ENCODE measurements at regions not wholly inside any gene's neighbourhood (a gene's known extent, or its start where the extent isn't known, plus 50 kb on each side); places are given as distances from the start of the nearest gene placed in this dataset.

DNA sequence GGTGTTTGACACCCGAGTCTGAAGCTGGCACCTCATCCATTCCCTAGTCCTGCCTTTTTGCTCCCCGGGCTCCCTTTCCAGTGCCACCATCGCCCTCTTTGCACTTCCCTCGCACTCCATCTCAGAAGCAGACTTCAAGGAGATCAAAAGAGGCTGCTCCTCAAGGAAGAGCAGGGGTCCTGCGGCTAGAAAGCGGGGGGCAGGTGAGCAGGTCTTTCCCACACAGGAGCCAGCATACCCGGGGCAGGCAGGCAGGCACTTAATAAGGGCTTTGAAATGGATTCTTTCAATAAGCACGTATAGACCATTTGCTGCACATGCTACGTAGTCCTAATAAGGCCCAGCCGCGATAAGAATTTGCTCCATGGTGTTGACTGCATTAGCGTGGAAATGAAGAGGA, 125.9 kb upstream of the PROX1 start:
- no peak overlapping the region for H3K4me3 Mint-ChIP-seq (ENCODE audit: low read depth)
- no peak overlapping the region for H3K27ac Mint-ChIP-seq
- TF ChIP-seq, protein P1, sequence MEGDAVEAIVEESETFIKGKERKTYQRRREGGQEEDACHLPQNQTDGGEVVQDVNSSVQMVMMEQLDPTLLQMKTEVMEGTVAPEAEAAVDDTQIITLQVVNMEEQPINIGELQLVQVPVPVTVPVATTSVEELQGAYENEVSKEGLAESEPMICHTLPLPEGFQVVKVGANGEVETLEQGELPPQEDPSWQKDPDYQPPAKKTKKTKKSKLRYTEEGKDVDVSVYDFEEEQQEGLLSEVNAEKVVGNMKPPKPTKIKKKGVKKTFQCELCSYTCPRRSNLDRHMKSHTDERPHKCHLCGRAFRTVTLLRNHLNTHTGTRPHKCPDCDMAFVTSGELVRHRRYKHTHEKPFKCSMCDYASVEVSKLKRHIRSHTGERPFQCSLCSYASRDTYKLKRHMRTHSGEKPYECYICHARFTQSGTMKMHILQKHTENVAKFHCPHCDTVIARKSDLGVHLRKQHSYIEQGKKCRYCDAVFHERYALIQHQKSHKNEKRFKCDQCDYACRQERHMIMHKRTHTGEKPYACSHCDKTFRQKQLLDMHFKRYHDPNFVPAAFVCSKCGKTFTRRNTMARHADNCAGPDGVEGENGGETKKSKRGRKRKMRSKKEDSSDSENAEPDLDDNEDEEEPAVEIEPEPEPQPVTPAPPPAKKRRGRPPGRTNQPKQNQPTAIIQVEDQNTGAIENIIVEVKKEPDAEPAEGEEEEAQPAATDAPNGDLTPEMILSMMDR (IDR thresholded peaks at IDR 0.05; ENCODE audit: unreplicated experiment): no peak
- H3K4me1 Mint-ChIP-seq (ENCODE audit: low read depth): peaks cover 1% of the 10 kb centered on the region
- H3K36me3 Mint-ChIP-seq (ENCODE audit: insufficient read depth): no peaks in the 10 kb centered on the region
- DNase-seq (ENCODE audit: low spot score, unreplicated experiment): no peak
- no peaks in the 10 kb centered on the region for H3K9me3 Mint-ChIP-seq (ENCODE audit: low read depth)
- no peaks in the 10 kb centered on the region for H3K27me3 Mint-ChIP-seq

DNA sequence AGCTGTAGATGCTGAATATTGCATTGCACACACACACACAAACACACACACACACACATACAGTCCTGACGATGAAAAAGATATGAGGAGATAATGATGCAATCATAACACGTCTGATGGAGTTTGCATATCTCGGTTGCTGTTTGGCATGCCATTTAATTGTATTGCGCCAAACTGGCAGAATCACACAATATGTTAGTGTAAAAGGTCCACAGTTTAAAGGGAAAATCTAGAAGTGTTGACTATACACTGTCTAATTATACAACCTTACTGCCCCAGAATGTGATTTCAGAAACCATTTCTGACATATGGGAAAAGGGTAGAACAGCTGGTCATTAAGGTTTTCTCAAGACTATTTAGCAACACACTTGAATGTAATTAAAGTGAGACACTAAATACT, 123.7 kb upstream of the PROX1 start:
- DNase-seq (ENCODE audit: low spot score, unreplicated experiment): no peak
- Mint-ChIP-seq H3K4me1 (ENCODE audit: low read depth) (peaks cover 1% of the 10 kb centered on the region), H3K4me3 (ENCODE audit: low read depth) (no peak overlapping the region), H3K9me3 (ENCODE audit: low read depth) (no peaks in the 10 kb centered on the region), H3K27me3 (no peaks in the 10 kb centered on the region), H3K27ac (no peak overlapping the region), H3K36me3 (ENCODE audit: insufficient read depth) (no peaks in the 10 kb centered on the region)
- TF ChIP-seq, protein P1 (IDR thresholded peaks at IDR 0.05; ENCODE audit: unreplicated experiment): no peak

- no peak overlapping the region for H3K4me3 Mint-ChIP-seq (ENCODE audit: low read depth)
- DNase-seq (ENCODE audit: low spot score, unreplicated experiment): no peak
- H3K4me1 Mint-ChIP-seq (ENCODE audit: low read depth): peaks cover 1% of the 10 kb centered on the region
- TF ChIP-seq, protein P1 (IDR thresholded peaks at IDR 0.05; ENCODE audit: unreplicated experiment): no peak
- H3K9me3 Mint-ChIP-seq (ENCODE audit: low read depth): no peaks in the 10 kb centered on the region
- H3K36me3 Mint-ChIP-seq (ENCODE audit: insufficient read depth): no peaks in the 10 kb centered on the region
- no peak overlapping the region for H3K27ac Mint-ChIP-seq
- H3K27me3 Mint-ChIP-seq: no peaks in the 10 kb centered on the region
These were observed 119.3 kb upstream of the PROX1 start for GRCh38 chr1:213868482-213868881.

GRCh38 chr1:213871179-213871578, 116.6 kb upstream of the PROX1 start:
- Mint-ChIP-seq H3K36me3 (ENCODE audit: insufficient read depth) (no peaks in the 10 kb centered on the region), H3K9me3 (ENCODE audit: low read depth) (no peaks in the 10 kb centered on the region), H3K27ac (no peak overlapping the region), H3K27me3 (no peaks in the 10 kb centered on the region), H3K4me3 (ENCODE audit: low read depth) (no peak overlapping the region), H3K4me1 (ENCODE audit: low read depth) (peaks cover 1% of the 10 kb centered on the region)
- no peak for DNase-seq (ENCODE audit: low spot score, unreplicated experiment)
- TF ChIP-seq, protein P1 (IDR thresholded peaks at IDR 0.05; ENCODE audit: unreplicated experiment): no peak

GRCh38 chr1:213874789-213875188, 113.0 kb upstream of the PROX1 start:
- no peaks in the 10 kb centered on the region for H3K36me3 Mint-ChIP-seq (ENCODE audit: insufficient read depth)
- H3K4me3 Mint-ChIP-seq (ENCODE audit: low read depth): no peak overlapping the region
- no peak for DNase-seq (ENCODE audit: low spot score, unreplicated experiment)
- H3K27ac Mint-ChIP-seq: no peak overlapping the region
- no peaks in the 10 kb centered on the region for H3K9me3 Mint-ChIP-seq (ENCODE audit: low read depth)
- TF ChIP-seq, protein P1 (IDR thresholded peaks at IDR 0.05; ENCODE audit: unreplicated experiment): no peak
- H3K27me3 Mint-ChIP-seq: no peaks in the 10 kb centered on the region
- peaks cover 4% of the 10 kb centered on the region for H3K4me1 Mint-ChIP-seq (ENCODE audit: low read depth)

Measured in progenitor cell of endocrine pancreas (in vitro differentiated cells).